C4-2B (cell line): ENCODE measurements at regions not wholly inside any gene's neighbourhood (a gene's known extent, or its start where the extent isn't known, plus 50 kb on each side); places are given as distances from the start of the nearest gene placed in this dataset.

Source experiments
- H3K27ac ChIP-seq: fragments of 450-650 bp; 2 replicates; pipeline ENCODE4 v1.5.1; 2017
- ZFX ChIP-seq: fragments of 450-650 bp; IDR thresholded peaks from 2 replicates; pipeline ENCODE4 v1.6.1; 2017
- TF ChIP-seq, protein P1 (sequence below): fragments of 450-650 bp; conservative IDR thresholded peaks from 2 replicates; pipeline ENCODE4 v1.5.1; 2017; ENCODE audit warnings: mild to moderate bottlenecking

- no peak for TF ChIP-seq ZFX
- TF ChIP-seq, protein P1, sequence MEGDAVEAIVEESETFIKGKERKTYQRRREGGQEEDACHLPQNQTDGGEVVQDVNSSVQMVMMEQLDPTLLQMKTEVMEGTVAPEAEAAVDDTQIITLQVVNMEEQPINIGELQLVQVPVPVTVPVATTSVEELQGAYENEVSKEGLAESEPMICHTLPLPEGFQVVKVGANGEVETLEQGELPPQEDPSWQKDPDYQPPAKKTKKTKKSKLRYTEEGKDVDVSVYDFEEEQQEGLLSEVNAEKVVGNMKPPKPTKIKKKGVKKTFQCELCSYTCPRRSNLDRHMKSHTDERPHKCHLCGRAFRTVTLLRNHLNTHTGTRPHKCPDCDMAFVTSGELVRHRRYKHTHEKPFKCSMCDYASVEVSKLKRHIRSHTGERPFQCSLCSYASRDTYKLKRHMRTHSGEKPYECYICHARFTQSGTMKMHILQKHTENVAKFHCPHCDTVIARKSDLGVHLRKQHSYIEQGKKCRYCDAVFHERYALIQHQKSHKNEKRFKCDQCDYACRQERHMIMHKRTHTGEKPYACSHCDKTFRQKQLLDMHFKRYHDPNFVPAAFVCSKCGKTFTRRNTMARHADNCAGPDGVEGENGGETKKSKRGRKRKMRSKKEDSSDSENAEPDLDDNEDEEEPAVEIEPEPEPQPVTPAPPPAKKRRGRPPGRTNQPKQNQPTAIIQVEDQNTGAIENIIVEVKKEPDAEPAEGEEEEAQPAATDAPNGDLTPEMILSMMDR, result no peak
- H3K27ac ChIP-seq, result no peak overlapping the region
Observed at GRCh38 chr7:121456015-121456414, 59.9 kb upstream of the FAM3C start.

- TF ChIP-seq, protein P1, result no peak
- no peak for TF ChIP-seq ZFX
- H3K27ac ChIP-seq, result no peak overlapping the region
Observed at GRCh38 chr7:121452389-121452788, 56.3 kb upstream of the FAM3C start.

- no peak overlapping the region for H3K27ac ChIP-seq
- TF ChIP-seq, protein P1, result no peak
- TF ChIP-seq ZFX, result no peak
Observed at GRCh38 chr7:121451367-121452094, 55.4 kb upstream of the FAM3C start.

- no peak overlapping the region for H3K27ac ChIP-seq
- TF ChIP-seq, protein P1, result no peak
- TF ChIP-seq ZFX, result no peak
Observed at GRCh38 chr7:121450631-121451198, 54.6 kb upstream of the FAM3C start.

DNA sequence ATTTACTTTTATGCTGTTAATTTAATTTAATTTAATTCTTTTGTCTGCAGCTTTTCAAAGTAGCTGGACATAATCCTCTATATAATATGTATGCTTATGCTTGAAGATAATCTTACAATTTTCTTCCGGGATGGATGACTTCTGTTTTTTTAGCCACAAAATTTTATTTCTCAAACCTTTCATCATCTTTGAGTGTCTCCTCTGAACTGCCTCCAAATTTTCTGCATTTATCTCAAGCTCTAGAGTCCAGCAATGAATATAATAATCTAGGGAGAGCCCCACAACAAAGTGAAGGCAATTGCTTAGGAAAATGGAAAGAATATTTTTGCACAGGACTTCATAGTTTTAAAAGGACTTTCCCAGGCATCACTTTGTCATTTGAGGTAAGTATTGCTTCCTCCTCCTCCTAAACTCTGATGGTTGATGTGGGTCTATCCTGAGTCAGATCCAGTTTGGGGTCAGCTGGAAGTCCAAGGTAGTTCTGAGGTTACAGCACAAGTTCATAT lies 53.7 kb upstream of the FAM3C start:
- no peak overlapping the region for H3K27ac ChIP-seq
- no peak for TF ChIP-seq ZFX
- TF ChIP-seq, protein P1, result no peak

GRCh38 chr7:121449329-121449728 lies 53.2 kb upstream of the FAM3C start:
- TF ChIP-seq, protein P1, result no peak
- no peak for TF ChIP-seq ZFX
- no peak overlapping the region for H3K27ac ChIP-seq

- TF ChIP-seq ZFX, result no peak
- TF ChIP-seq, protein P1, result no peak
- H3K27ac ChIP-seq, result no peak overlapping the region
Observed at GRCh38 chr7:121448429-121448828, 52.3 kb upstream of the FAM3C start.
